Type B pancreatic cell (in vitro differentiated cells): ENCODE measurements at regions not wholly inside any gene's neighbourhood (a gene's known extent, or its start where the extent isn't known, plus 50 kb on each side); places are given as distances from the start of the nearest gene placed in this dataset.
"Not testable (repeated sequence)": the region's sequence is repeated elsewhere in the genome, so short reads cannot be mapped to it uniquely, and the experiment has no call there.

Experiments
- DNase-seq: peaks from one replicate; pipeline ENCODE4 v3.0.0; 2021; ENCODE audit warnings: mixed read lengths; ENCODE audit not compliant: unreplicated experiment; ENCODE audit errors: extremely low spot score
- H3K27ac Mint-ChIP-seq: 2 replicates; pipeline ENCODE4 v1.8.0; 2021; ENCODE audit warnings: mild to moderate bottlenecking, mixed read lengths
- H3K27me3 Mint-ChIP-seq: 2 replicates; pipeline ENCODE4 v1.8.0; 2021; ENCODE audit warnings: mixed read lengths
- H3K36me3 Mint-ChIP-seq: 2 replicates; pipeline ENCODE4 v1.8.0; 2021; ENCODE audit warnings: mixed read lengths
- H3K4me1 Mint-ChIP-seq: one replicate; pipeline ENCODE4 v1.8.0; 2021; ENCODE audit warnings: mixed read lengths; ENCODE audit not compliant: unreplicated experiment
- H3K4me3 Mint-ChIP-seq: 2 replicates; pipeline ENCODE4 v1.8.0; 2021; ENCODE audit warnings: mild to moderate bottlenecking, mixed read lengths
- H3K9me3 Mint-ChIP-seq: 2 replicates; pipeline ENCODE4 v1.8.0; 2021; ENCODE audit warnings: mixed read lengths

- H3K27me3 Mint-ChIP-seq, H3K36me3 Mint-ChIP-seq, H3K4me1 Mint-ChIP-seq, DNase-seq, H3K27ac Mint-ChIP-seq, H3K9me3 Mint-ChIP-seq, H3K4me3 Mint-ChIP-seq: not testable (repeated sequence)
Observed at GRCh38 chr7:76851617-76852016, 180.5 kb downstream of the SPDYE17 start.

- H3K4me1 Mint-ChIP-seq, H3K27ac Mint-ChIP-seq, H3K36me3 Mint-ChIP-seq, H3K4me3 Mint-ChIP-seq, H3K9me3 Mint-ChIP-seq, DNase-seq, H3K27me3 Mint-ChIP-seq: not testable (repeated sequence)
Observed at GRCh38 chr7:76849887-76850563, 182.1 kb downstream of the SPDYE17 start.

GRCh38 chr7:76839879-76840278 is 192.3 kb downstream of the SPDYE17 start:
- not testable (repeated sequence) for H3K36me3 Mint-ChIP-seq, H3K4me1 Mint-ChIP-seq, DNase-seq, H3K4me3 Mint-ChIP-seq, H3K9me3 Mint-ChIP-seq, H3K27me3 Mint-ChIP-seq, H3K27ac Mint-ChIP-seq

GRCh38 chr7:76839214-76839613 is 192.9 kb downstream of the SPDYE17 start:
- not testable (repeated sequence) for H3K9me3 Mint-ChIP-seq, DNase-seq, H3K4me1 Mint-ChIP-seq, H3K27ac Mint-ChIP-seq, H3K36me3 Mint-ChIP-seq, H3K27me3 Mint-ChIP-seq, H3K4me3 Mint-ChIP-seq

- not testable (repeated sequence) for H3K4me3 Mint-ChIP-seq, H3K27ac Mint-ChIP-seq, H3K9me3 Mint-ChIP-seq, DNase-seq, H3K36me3 Mint-ChIP-seq, H3K4me1 Mint-ChIP-seq, H3K27me3 Mint-ChIP-seq
Observed at GRCh38 chr7:76838357-76838756, 193.8 kb downstream of the SPDYE17 start.

- H3K27ac Mint-ChIP-seq, H3K27me3 Mint-ChIP-seq, H3K36me3 Mint-ChIP-seq, H3K4me3 Mint-ChIP-seq, H3K4me1 Mint-ChIP-seq, DNase-seq, H3K9me3 Mint-ChIP-seq: not testable (repeated sequence)
Observed at GRCh38 chr7:76829233-76829632, 202.2 kb upstream of the POMZP3 start.

DNA sequence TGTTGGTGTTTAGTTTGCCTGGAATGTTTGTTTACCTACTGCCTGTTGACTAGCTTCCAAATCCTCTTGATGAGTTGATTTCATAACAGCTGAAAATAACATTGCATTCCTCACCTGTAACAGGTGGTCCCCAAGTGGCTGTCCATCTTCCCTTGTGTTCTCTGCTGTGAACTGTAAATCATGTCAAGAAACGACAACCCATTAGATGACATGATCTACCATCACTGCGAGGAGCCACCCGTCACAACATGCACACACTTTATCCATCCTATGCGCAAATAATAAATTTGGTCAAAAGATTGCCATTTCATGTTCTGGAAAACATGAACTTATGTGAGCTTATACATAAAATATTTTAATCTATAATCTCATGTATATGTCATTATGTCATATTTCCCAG is 199.1 kb upstream of the POMZP3 start:
- not testable (repeated sequence) for H3K4me3 Mint-ChIP-seq, H3K36me3 Mint-ChIP-seq, H3K4me1 Mint-ChIP-seq, DNase-seq, H3K27me3 Mint-ChIP-seq, H3K27ac Mint-ChIP-seq, H3K9me3 Mint-ChIP-seq

- not testable (repeated sequence) for H3K9me3 Mint-ChIP-seq, H3K27ac Mint-ChIP-seq, H3K36me3 Mint-ChIP-seq, H3K4me1 Mint-ChIP-seq, H3K27me3 Mint-ChIP-seq, H3K4me3 Mint-ChIP-seq, DNase-seq
Observed at GRCh38 chr7:76809856-76810255, 182.8 kb upstream of the POMZP3 start.

GRCh38 chr7:76807588-76808100 is 180.6 kb upstream of the POMZP3 start:
- H3K9me3 Mint-ChIP-seq, H3K27me3 Mint-ChIP-seq, H3K4me3 Mint-ChIP-seq, H3K36me3 Mint-ChIP-seq, DNase-seq, H3K27ac Mint-ChIP-seq, H3K4me1 Mint-ChIP-seq: not testable (repeated sequence)

DNA sequence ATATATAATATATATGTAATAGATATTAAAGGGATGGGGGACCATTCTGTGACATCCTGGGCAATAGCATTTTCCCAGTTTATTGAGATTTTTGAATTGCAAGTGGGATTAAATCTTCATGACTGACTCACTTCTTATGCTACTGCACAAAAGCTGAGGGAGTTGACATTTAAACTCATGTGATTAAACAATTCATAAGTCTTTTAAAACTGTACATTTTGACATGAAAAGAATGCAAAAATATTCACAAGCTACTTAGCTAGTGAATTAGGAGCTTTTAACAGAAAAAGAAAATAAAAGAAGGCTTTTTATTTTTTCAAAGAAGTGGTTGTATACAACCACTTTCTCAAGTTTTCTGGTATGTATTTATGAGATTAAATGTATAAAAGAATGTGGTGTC is 179.4 kb upstream of the POMZP3 start:
- H3K9me3 Mint-ChIP-seq, H3K4me1 Mint-ChIP-seq, H3K4me3 Mint-ChIP-seq: not testable (repeated sequence)

GRCh38 chr7:76806010-76806409 is 178.9 kb upstream of the POMZP3 start:
- not testable (repeated sequence) for DNase-seq, H3K27me3 Mint-ChIP-seq, H3K4me1 Mint-ChIP-seq, H3K9me3 Mint-ChIP-seq, H3K36me3 Mint-ChIP-seq, H3K27ac Mint-ChIP-seq, H3K4me3 Mint-ChIP-seq

More for the DNA sequence above, 179.4 kb upstream of the POMZP3 start:
- not testable (repeated sequence) for H3K27me3 Mint-ChIP-seq, DNase-seq, H3K27ac Mint-ChIP-seq, H3K36me3 Mint-ChIP-seq

- H3K9me3 Mint-ChIP-seq, H3K4me3 Mint-ChIP-seq, H3K27ac Mint-ChIP-seq, DNase-seq, H3K4me1 Mint-ChIP-seq, H3K27me3 Mint-ChIP-seq, H3K36me3 Mint-ChIP-seq: not testable (repeated sequence)
Observed at GRCh38 chr7:76805262-76805661, 178.2 kb upstream of the POMZP3 start.

- not testable (repeated sequence) for H3K9me3 Mint-ChIP-seq, H3K4me1 Mint-ChIP-seq, H3K27ac Mint-ChIP-seq, H3K36me3 Mint-ChIP-seq, H3K4me3 Mint-ChIP-seq, H3K27me3 Mint-ChIP-seq, DNase-seq
Observed at GRCh38 chr7:76797639-76798038, 170.6 kb upstream of the POMZP3 start.

- H3K4me1 Mint-ChIP-seq, H3K27ac Mint-ChIP-seq, H3K36me3 Mint-ChIP-seq, H3K27me3 Mint-ChIP-seq, DNase-seq, H3K4me3 Mint-ChIP-seq, H3K9me3 Mint-ChIP-seq: not testable (repeated sequence)
Observed at GRCh38 chr7:76780693-76781092, 153.6 kb upstream of the POMZP3 start.

- H3K36me3 Mint-ChIP-seq, H3K4me3 Mint-ChIP-seq, DNase-seq, H3K27me3 Mint-ChIP-seq, H3K9me3 Mint-ChIP-seq, H3K27ac Mint-ChIP-seq, H3K4me1 Mint-ChIP-seq: not testable (repeated sequence)
Observed at GRCh38 chr7:76774279-76774678, 147.2 kb upstream of the POMZP3 start.
